Fibroblast of lung (primary cell): ENCODE measurements at regions not wholly inside any gene's neighbourhood (a gene's known extent, or its start where the extent isn't known, plus 50 kb on each side); places are given as distances from the start of the nearest gene placed in this dataset.

Source experiments
- CTCF ChIP-seq, 2 donors: IDR thresholded peaks in 1 of 2; conservative IDR thresholded peaks in 1 of 2; 1 replicate in 1 of 2; 2 replicates in 1 of 2; pipeline ENCODE4 v1.5.1; 2011 to 2012; ENCODE audit warnings: low read length in 2 of 2, control low read depth in 1 of 2, inconsistent platforms in 1 of 2, low read depth in 1 of 2, mild to moderate bottlenecking in 1 of 2
- EZH2 ChIP-seq: IDR thresholded peaks from 2 replicates; pipeline ENCODE4 v1.5.1; 2012; ENCODE audit warnings: low read length, control low read depth, mild to moderate bottlenecking; ENCODE audit errors: missing control alignments

- TF ChIP-seq EZH2: no peak
- TF ChIP-seq CTCF (conservative IDR thresholded peaks at IDR 0.05 in 1 of 2, IDR thresholded peaks at IDR 0.05 in 1 of 2; ENCODE audit: low read depth in 1 of 2, low read length in 2 of 2): no peak
These were observed 2000.4 kb upstream of the RAG2 start for GRCh38 chr11:38598418-38598817.
